Omental fat pad (tissue), 3 donors: ENCODE measurements at regions not wholly inside any gene's neighbourhood (a gene's known extent, or its start where the extent isn't known, plus 50 kb on each side); places are given as distances from the start of the nearest gene placed in this dataset.

Experiments
- ATAC-seq: fragments of 150-250 bp; one replicate; pipeline ENCODE4 v1.9.1; 2016; ENCODE audit warnings: mild to moderate bottlenecking, moderate library complexity; ENCODE audit not compliant: low FRiP score
- DNase-seq: peaks from one replicate; pipeline ENCODE4 v3.0.0-alpha.2; 2019; ENCODE audit warnings: low spot score
- CTCF ChIP-seq, 3 donors: fragments of 450-650 bp; IDR thresholded peaks; one replicate each; pipeline ENCODE4 v1.5.1; 2016 to 2017; ENCODE audit warnings: antibody characterized with exemption in 3 of 3, mild to moderate bottlenecking in 3 of 3, moderate library complexity in 2 of 3

DNA sequence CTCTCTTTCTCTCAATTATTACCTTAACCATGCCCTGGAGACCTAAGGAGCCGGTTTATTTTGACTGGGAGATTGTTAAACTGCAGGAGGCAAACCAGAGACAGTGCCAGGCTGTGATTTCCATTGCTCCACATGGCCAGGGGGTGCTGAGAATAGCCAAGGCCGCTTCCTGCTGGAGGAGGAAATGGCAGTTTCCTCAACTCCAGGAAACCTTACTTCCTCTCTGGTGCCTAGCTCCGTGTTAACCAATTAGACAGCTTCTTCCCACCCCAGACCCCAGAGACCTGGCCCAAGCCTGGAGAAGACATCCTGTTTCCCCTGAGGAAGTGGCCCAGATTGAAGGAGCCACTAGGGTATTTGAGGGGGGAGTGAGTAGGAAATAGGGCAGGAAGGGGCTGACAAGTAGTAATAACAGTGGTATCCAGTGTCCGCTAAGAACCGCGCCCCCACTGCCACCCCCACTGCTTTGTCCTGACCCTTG, 161.2 kb downstream of the PLPP3 start:
- DNase-seq (no peak), ATAC-seq (no peak)
- TF ChIP-seq CTCF (IDR thresholded peaks at IDR 0.05) = no peak

- DNase-seq (no peak), ATAC-seq (no peak)
- no peak for TF ChIP-seq CTCF (IDR thresholded peaks at IDR 0.05)
Observed at GRCh38 chr1:56417646-56418045, 161.7 kb downstream of the PLPP3 start.

- ATAC-seq (no peak), DNase-seq (no peak)
- no peak for TF ChIP-seq CTCF (IDR thresholded peaks at IDR 0.05)
Observed at GRCh38 chr1:56416495-56416894, 162.9 kb downstream of the PLPP3 start.

GRCh38 chr1:56415720-56416119, 163.6 kb downstream of the PLPP3 start:
- TF ChIP-seq CTCF (IDR thresholded peaks at IDR 0.05) = no peak
- ATAC-seq (no peak), DNase-seq (no peak)

DNA sequence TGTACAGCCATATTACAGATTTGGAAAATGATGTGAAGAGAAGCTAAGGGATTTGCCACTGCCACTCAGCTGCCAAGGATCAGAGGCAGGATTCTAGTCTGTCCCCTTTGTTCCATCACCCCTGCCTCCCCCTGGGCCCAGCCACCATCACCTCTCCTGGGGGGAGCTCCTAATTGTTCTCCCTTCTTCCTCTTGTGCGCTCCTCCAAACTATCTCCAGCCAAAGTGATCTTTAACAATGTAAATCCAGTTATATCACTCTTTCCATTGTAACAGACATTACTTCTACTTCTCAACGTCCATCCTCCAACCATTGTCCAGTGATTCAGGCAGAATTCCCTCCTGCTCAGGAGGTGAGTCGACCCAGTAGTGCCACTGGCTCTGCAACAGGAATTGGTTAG, 164.1 kb downstream of the PLPP3 start:
- DNase-seq (no peak), ATAC-seq (no peak)
- no peak for TF ChIP-seq CTCF (IDR thresholded peaks at IDR 0.05)

- DNase-seq = no peak
- ATAC-seq = no peak
- no peak for TF ChIP-seq CTCF (IDR thresholded peaks at IDR 0.05)
Observed at GRCh38 chr1:56414728-56415224, 164.6 kb downstream of the PLPP3 start.

DNA sequence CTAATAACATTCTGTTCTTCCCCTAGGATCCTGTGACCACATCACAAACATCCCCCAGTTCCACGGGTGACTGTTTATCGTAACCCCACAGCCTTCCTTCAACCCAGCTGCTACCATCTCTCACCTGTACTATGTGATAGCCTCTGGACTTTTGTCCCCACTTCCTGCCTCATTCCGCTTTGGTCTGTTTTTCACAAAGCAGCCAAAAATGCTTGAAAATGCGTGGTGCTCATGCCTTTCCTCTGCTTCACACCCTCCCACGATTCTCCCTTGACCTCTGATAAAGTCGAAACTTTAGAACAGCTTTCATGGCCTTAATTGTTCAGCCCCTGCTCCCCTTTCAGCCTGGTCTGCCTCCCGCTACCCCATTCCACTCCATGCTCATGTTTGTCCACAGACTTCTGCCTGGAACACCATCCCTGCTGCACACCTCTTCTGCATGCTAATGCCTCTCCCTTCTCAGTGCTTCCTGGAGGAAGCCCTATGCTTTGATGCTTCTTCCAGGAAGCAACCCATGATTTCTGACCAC, 165.6 kb downstream of the PLPP3 start:
- no peak for DNase-seq
- TF ChIP-seq CTCF (IDR thresholded peaks at IDR 0.05) = no peak
- peak; percentile 26 for ATAC-seq
